Smooth muscle cell of the brain vasculature (primary cell): ENCODE measurements at regions not wholly inside any gene's neighbourhood (a gene's known extent, or its start where the extent isn't known, plus 50 kb on each side); places are given as distances from the start of the nearest gene placed in this dataset.
"Not testable (repeated sequence)": the region's sequence is repeated elsewhere in the genome, so short reads cannot be mapped to it uniquely, and the experiment has no call there.

Source experiments
- DNase-seq: peaks from one replicate; pipeline ENCODE4 v3.0.0-alpha.2; 2012; ENCODE audit warnings: low read depth, low spot score

- DNase-seq = no peak
Observed at GRCh38 chr1:30159015-30159414, 564.4 kb downstream of the MATN1 start.

GRCh38 chr1:30155698-30156097 is 567.7 kb downstream of the MATN1 start:
- not testable (repeated sequence) for DNase-seq

GRCh38 chr1:30155253-30155652 is 568.1 kb downstream of the MATN1 start:
- not testable (repeated sequence) for DNase-seq

GRCh38 chr1:30153743-30154449 is 569.5 kb downstream of the MATN1 start:
- no peak for DNase-seq

GRCh38 chr1:30151826-30152225 is 571.6 kb downstream of the MATN1 start:
- DNase-seq = no peak

- no peak for DNase-seq
Observed at GRCh38 chr1:30151119-30151518, 572.3 kb downstream of the MATN1 start.

GRCh38 chr1:30149226-30149625 is 574.2 kb downstream of the MATN1 start:
- no peak for DNase-seq

- DNase-seq = no peak
Observed at GRCh38 chr1:30148676-30149075, 574.7 kb downstream of the MATN1 start.

- no peak for DNase-seq
Observed at GRCh38 chr1:30147188-30147587, 576.2 kb downstream of the MATN1 start.

- DNase-seq = no peak
Observed at GRCh38 chr1:30146448-30146847, 576.9 kb downstream of the MATN1 start.

- no peak for DNase-seq
Observed at GRCh38 chr1:30145723-30146303, 577.6 kb downstream of the MATN1 start.

GRCh38 chr1:30144831-30145230 is 578.6 kb downstream of the MATN1 start:
- DNase-seq = no peak

- DNase-seq = no peak
Observed at GRCh38 chr1:30143517-30143916, 579.9 kb downstream of the MATN1 start.

GRCh38 chr1:30140566-30140965 is 582.8 kb downstream of the MATN1 start:
- no peak for DNase-seq

GRCh38 chr1:30138891-30139290 is 584.5 kb downstream of the MATN1 start:
- DNase-seq = no peak

GRCh38 chr1:30137001-30137400 is 586.4 kb downstream of the MATN1 start:
- no peak for DNase-seq

GRCh38 chr1:30135698-30136097 is 587.7 kb downstream of the MATN1 start:
- no peak for DNase-seq

- no peak for DNase-seq
Observed at GRCh38 chr1:30134466-30135217, 588.7 kb downstream of the MATN1 start.

- DNase-seq = no peak
Observed at GRCh38 chr1:30133414-30134055, 589.9 kb downstream of the MATN1 start.

- DNase-seq = no peak
Observed at GRCh38 chr1:30132602-30133286, 590.6 kb downstream of the MATN1 start.

GRCh38 chr1:30130566-30130965 is 592.8 kb downstream of the MATN1 start:
- DNase-seq = not testable (repeated sequence)

GRCh38 chr1:30130099-30130498 is 593.3 kb downstream of the MATN1 start:
- DNase-seq = no peak
